ENCODE measurements at regions not wholly inside any gene's neighbourhood (a gene's known extent, or its start where the extent isn't known, plus 50 kb on each side); places are given as distances from the start of the nearest gene placed in this dataset.

DNA sequence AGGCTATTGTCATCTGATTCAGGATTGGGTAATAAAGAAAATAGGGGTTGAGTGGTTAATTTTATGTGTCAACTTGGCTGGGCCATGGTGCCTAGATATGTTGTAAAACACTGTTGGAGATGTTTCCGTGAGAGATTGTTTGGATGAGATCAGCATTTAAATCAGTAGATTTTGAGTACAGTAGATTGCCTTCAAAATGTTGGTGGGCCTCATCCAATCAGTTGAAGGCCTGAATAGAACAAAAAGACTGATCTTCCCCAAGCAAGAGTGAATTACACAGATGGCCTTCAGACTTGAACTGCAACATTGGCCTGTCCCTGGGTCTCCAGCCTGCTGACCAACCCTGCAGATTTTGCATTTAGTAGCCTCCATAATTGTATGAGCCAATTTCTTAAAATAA is 401.3 kb upstream of the KIF2A start:
- no peak for DNase-seq (ENCODE audit: low read depth in 3 of 3)

DNA sequence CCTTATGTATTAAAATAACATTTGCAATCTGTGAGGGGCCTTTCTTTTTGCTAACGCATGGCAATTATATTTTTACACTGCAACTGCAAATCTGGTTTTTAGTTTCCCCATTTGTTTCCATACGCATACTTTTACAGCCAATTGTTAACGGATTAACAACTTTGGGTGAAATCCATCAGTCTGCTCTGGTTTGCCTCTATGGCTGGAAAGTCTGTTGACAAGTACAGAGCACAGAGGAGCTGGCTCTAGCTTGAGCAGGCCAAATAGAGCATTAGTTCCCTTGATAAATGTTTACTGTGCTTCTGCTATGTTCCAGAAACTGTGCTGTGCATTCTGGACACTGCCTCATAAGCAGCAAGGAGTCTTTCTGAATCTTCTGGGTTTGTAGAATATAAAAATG is 400.4 kb upstream of the KIF2A start:
- no peak for DNase-seq (ENCODE audit: low read depth in 3 of 3)

DNA sequence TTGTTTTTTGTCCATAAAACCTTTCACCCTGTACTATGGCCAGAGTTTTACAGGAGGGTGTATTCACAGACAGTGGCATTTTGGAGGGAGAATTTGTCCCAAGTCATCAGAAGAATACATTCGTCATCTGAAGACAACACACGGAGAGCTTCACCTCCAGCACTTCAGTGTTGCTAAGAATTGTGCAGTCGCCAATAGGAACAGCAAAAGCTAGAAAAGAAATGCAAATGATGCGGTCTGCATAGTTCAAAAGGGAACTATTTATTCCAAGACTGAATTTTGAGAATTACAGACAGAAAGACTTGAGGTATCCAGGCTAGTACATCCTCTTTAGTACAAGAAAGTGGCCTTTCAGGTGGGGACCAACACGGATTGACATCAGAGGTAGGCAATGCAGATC is 399.2 kb upstream of the KIF2A start:
- DNase-seq (ENCODE audit: low read depth in 3 of 3) = no peak

DNA sequence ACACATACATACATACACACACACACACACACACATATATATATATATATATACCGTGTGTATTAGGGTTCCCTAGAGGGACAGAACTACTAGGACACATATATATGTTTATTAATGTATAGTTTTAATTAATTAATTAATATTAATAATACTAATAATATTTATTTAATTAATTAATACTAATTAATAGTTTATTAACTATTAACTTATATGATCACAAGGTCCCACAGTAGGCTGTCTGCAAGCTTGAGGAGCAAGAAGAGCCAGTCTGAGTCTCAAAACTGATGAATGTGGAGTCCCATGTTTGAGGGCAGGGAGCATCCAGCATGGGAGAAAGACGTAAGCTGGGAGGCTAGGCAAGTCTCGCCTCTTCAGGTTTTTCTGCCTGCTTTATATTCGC is 398.0 kb upstream of the KIF2A start:
- DNase-seq (ENCODE audit: low read depth in 3 of 3) = no peak

DNA sequence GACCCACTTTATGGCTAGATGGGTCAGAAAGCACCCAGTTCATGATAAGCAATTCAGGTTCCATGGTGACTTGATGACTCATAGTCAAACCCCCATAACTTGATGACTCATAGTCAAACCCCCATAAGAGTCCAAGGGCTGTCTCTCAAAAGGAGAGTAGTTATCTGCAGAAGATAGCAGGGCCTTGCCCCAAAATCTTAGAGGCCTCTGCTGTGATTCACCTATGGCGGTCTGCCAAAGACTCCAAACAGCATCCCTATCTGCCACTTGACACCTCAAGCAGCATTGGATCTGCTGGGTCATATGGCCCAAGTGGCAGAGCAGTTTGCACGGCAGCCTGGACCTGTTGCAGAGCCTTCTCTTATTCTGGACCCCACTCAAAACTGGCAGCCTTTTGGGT is 395.2 kb upstream of the KIF2A start:
- no peak for DNase-seq (ENCODE audit: low read depth in 3 of 3)

DNA sequence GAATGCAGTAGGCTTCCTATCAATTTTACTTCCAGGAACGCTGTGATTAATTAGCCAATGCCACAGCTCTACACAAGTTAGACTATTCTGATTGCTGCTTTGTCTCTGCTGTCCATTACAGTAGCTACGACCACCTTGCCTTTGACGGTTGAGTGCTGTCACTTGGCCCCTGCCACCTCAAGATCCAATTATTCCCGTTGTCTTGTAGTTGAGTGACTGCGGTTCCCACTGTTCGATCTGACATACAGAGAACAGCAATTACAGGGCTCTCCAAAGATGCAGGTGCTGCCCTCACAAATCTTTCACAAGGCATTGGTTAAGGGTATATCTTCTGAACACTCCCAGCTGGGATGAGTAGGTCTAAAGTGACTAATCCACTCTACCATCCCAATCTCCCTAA is 393.4 kb upstream of the KIF2A start:
- DNase-seq (ENCODE audit: low read depth in 3 of 3) = no peak

DNA sequence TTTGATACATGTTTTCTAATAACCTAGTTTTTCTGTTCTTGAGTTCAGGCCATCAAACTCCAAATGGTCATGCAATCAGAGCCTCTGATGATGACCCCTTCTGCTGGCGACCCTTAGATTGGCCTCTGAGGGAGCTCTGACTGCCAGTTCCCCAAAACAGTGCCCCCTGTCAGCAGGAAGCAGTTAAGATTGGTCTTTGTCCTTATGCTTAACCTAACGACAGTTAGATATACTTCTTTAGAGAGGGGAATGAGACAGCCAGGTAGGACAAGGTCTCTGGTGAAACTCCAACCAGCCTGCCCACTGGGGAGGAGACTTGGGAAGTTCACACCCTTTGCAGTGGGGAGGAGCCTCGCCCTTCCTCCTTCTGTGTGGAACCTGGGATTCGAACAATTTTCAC is 390.4 kb upstream of the KIF2A start:
- DNase-seq (ENCODE audit: low read depth in 3 of 3) = no peak

DNA sequence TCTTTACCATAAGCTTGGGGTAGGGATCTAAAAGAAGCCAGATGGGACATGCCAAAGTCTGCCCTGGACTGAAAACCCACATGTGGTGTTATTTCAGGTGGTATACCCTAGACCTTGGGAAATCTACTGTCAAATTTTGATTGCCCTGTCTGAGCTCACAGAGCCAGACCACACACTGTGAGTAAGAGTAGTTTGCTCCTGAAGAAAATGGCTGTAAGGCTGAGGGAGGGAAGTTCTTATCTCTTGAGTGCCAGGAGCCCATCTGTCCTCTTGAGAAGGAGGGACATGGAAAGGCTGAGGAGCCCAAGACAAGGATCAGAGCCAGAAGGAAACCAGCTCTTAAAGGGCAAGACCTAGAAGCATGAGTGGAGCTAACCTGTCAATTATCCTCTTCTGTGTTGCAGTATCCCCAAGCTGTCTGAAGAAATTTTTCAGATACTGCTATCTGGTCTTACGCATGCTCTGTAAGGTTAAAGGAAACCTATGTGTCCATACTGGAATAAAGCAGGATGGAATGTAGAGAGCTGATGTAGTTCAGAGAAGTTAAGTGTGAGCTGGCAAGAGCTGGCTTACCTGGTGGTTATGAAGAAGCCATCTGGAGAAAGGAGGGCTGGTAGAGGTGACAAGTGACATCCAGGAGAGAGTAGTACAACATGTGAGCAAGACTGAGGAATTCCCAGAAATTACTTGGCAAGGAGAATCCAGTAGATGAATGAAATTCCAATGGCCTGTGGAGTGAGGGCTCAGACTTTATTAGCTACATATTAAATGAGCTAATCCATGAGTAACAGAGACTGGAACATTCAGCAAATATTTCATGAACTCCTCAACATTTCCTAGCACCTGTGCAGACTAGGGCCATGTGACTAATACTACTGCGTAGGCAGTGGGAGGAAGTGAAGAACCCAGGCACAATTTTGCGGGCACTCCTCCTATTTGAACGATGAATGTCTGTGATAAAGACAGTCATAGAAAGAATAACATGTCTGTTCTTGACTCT is 389.1 kb upstream of the KIF2A start:
- DNase-seq (ENCODE audit: low read depth in 3 of 3) = no peak

DNA sequence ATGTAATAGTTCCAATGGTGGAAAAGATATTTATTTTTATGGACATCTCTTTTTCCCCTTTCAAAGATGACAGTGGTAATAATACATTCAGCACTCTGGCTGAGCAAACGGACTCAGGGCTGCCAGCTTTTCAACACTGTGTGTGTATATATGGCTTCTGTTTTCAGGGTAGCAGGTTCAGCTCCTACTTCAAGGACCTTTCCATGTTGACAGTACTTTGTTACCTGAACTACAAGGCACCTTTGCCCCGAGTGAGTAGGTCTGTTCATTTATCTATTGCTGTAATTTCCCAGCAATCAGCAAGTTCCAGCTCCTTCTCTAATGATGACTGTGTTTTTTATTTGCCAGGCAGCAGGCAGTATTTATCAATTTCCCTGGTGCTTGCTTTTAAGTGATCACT is 387.4 kb upstream of the KIF2A start:
- no peak for DNase-seq (ENCODE audit: low read depth in 3 of 3)

DNA sequence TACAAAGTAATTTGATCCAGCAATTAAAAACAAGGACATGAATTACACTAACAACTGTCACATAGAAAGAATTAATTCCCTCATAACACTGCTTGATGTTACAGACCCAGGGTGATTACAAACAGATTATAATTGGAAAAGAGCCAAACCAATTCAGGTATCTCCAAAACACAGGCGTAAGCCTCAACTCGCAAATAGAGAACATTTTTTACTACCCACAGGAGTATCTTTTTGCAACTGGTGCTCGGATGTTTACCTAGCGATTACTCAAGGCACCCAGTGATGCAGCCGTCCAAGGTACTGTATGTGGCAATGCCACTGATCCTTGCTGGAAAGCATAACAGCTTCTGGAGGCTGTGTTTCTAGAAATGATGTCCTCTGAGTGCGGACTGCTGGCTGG is 386.1 kb upstream of the KIF2A start:
- no peak for DNase-seq (ENCODE audit: low read depth in 3 of 3)

DNA sequence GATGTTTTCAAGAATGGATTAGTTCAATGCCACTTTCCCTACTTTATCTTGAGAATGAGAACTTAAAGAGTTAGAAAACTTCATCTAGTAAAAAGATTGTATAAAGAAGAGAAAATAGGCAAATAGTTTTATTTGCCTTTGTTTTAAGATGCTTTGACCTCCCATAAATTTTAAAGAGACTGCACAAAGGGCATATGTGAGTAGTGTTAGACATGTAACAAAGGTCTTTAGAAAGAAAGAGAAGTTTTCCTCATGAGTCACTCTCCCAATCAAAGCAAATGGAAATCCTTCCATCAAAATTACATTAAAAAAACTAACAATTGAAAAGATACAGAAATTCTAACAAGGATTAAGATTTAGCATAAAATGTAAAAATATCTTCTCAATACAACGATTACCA is 381.8 kb upstream of the KIF2A start:
- no peak for DNase-seq (ENCODE audit: low read depth in 3 of 3)

DNA sequence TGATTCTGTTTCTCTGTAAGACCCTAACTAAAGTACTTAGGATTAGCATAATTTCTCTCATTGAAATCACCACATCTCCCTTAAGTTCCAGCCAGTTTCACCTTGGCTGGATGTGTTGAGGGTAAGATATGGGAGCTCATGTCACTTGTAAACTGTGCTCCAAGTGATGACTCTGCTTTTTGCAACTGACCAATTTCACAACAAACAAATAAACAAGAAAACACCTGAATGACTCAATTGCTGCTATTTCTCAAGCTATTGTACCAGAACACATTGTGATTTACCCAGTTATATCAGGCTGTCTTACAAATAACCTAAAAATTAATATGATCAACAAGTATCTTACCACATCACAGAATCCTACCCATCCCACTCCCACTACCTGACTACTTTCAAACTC is 379.1 kb upstream of the KIF2A start:
- no peak for DNase-seq (ENCODE audit: low read depth in 3 of 3)

DNA sequence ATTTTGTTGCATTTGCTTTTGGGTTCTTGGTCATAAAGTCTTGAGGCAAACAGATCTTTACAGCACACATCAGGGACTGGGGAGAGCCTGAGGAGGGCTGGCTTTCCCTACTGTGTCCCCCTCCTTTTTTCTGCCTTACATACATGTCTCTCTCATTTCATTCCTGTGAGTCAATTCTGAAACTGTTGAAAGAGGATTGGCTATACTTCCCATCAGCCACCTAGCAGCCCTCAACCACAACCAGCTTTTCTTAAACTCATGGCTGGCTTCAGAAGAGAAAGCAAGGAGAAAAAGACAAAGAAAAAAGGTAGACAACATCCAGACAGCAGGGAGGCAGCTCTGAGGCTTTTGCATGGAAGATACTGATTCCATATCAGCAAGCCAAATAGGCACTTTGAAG is 374.8 kb upstream of the KIF2A start:
- no peak for DNase-seq (ENCODE audit: low read depth in 3 of 3)

DNA sequence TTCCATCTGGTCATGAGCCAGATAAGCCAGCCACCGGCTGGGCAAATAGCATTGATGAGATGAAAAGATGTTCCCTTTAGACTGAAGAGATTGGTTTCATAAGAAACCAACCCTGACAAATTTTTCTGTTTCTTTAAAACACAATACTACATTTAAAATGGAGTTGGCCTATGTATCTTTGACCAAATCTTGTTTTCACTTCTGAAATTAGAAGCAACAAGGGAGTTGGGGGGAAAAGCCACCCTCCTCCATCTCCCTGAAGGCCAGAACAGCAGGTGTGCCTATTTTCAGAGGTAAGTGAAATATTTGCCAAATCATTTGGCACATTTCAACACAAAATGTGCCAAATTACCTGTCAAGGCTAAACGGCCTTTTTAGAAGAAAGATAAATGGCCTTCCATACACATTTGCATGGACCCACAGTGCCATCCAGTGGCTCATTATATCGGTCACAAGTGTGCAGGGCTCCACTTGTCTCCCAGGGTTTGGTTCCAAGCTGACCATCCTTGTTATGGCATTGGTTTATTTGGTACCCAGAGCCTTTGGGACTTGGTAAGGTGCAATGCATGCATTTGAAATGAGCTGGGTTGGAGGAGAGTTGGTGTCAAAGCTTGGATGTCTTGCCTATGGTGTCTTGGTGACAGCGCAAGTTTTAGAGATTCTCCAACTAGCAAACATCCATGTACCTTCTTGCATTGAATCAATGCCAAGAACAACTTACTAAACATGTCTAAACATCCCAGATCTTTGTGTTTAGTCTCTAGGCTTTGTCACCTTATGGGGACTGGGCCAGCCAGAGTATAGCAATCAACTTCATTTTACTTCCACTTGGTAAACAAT is 372.0 kb upstream of the KIF2A start:
- DNase-seq (ENCODE audit: low read depth in 3 of 3) = no peak

DNA sequence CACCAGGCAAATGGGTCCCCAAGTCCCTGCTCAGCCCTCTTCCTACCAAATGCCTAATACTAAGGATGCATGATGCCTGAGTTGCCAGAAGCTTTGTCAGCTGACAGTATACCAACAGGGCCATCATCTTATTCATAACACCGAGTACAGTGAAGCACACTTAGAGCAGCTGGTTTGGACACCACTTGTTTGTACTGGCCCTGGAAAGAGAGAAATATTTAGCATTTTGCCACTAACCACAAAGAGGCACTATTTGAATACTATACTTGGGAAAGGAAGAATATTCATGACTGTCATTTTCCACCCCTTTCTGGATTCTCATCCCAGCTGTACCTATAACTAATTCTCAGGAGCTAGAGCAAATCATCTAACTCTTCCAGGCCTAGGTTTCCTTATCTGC is 364.4 kb upstream of the KIF2A start:
- DNase-seq (ENCODE audit: low read depth in 3 of 3) = no peak

DNA sequence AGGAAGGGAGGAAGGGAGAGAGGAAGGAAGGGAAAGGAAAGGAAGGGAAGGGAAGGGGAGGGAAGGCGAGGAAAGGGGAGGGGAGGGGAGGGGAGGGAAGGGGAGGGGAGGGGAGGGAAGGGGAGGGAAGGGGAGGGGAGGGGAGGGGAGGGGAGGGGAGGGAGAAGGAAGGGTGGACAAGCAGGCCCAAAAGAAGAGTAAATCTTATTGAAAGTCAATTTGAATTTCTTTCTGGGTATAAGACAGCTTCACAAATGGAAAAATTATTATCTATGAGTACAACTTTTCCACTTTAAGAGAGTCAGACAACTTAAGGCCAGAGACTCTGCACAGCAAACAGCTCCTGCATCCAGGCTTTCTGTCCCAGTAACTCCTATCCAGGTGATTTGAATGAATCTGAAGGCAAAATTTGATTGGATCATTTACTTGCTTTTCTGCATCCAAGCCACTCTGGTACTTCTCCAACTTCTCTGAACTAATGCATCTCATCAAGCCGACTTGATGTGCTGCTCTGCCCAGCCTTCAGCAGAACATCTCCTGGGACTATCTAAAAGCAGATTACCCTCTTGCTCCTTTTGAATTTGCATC is 363.4 kb upstream of the KIF2A start:
- DNase-seq (ENCODE audit: low read depth in 3 of 3) = no peak

DNA sequence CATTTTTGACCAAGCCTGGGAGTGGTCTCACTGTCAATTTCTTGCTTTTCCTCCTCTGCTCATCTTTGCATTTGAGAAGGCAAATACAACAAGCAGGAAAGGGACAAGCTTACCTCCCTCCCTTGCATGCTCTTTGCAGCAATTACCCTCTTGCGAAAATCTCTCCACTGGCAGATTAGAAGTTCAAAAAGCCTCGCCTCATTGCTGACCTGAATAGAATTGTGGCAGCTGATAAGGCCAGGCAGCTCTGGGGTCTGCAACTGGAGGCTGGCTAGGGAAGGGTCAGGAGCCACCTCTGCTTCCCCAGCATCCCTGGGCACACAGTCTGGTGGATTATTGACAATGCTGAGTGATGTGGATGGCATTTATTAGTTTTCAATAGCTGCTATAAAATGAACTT is 362.3 kb upstream of the KIF2A start:
- no peak for DNase-seq (ENCODE audit: low read depth in 3 of 3)

DNA sequence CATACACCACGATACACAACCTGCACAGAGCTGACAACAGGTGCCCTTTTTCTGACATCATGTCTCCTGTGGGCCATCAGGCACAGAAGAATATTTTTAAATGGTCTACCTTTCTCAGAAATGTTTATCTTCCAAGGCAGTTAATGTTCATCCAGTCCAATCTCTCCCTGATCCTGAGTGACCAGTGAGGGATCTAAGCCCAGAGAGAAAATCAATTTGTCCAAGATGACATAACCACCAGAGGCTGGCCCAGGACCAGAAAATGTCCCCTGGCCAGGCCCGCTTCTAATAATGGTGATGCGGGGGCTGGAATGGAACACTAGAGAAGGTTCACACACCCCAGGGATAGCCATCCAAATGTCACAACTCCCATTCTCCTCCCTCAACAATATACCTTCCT is 357.9 kb upstream of the KIF2A start:
- DNase-seq (ENCODE audit: low read depth in 3 of 3) = no peak

DNA sequence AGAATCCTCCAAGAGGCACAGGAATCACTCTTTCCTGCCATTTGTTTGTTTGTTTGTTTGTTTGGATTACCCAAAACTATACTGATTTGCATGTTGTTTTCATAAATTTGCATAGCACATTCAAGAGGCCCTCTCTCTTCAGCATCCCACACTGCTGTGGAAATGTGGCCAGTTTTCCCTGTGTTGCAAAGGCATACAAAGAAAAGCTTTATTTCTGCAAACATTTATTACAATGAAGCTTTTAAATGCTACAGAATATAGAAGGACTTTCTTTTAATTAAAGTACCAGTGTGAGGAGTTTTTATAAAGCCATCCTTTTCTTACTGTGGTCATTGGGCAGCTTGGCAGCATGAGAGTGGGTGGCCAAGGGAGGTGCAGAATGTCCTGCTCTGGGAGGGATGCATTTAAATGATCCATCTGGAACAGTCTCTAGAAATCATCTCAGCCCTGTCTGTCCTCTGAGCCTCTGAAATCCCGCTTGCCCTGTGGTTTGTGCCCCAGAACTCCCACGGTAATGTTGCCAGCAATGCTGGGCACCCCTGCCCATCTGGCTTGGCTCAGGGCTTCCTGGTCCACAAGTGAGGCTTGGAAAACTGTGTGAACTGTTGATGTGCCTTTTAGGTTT is 356.8 kb upstream of the KIF2A start:
- DNase-seq (ENCODE audit: low read depth in 3 of 3) = no peak

DNA sequence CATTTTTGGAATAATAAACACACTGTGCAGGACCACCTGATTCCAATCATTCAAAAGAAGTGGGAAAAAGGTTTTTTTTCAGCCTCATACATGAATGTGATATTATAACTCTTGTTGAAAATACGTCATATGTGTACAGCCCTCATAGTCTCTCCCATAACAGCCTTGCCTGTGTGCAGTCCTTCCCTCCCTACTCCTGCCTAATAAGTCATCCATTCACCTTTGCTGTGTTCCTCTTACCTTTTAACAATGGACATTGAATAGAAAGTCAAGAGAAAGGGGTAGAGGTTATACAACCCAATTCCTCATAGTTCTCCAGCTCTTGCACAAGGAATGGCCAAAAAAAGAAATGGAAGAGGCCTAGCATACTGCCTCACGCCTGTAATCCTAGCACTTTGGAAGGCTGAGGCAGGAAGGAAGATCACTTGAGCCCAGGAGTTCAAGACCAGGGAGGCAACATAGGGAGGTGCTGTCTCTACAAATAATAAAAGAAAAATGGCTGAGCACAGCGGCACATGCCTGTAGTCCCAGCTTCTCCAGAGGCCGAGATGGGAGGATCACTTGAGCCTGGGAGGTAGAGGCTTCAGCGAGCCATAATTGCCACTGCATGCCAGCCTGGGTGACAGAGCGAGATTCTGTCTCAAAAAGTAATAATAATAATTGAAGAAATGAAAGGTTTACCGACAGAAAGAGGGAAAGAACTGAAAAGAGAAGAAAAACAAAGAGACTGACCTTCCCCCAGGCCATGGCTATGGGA is 356.1 kb upstream of the KIF2A start:
- DNase-seq (ENCODE audit: low read depth in 3 of 3) = no peak

DNA sequence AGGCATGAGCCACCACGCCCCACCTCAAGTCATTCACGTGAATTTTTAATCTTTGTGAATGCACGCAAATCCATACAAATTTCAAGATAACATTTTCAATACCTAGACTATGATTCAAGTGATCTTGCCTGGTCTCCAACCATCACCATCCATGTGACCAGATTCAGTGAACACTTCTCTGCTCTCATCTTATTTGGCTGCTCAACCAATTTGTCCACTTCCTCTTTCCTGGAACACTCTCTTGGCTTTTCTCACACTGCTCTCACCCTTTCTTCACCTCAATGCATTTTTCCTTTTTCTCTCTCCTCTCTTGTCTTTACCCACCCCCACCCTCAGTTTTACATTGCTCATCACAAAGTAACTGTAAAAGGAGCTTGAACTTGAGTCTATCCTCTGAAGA is 354.7 kb upstream of the KIF2A start:
- no peak for DNase-seq (ENCODE audit: low read depth in 3 of 3)

Measured in stimulated activated CD4-positive, alpha-beta T cell treated with anti-CD3 and anti-CD28 coated beads, TNF-alpha, amount 100 ng/mL, for 48 hours (primary cell).